HEK293 (cell line): ENCODE measurements at regions not wholly inside any gene's neighbourhood (a gene's known extent, or its start where the extent isn't known, plus 50 kb on each side); places are given as distances from the start of the nearest gene placed in this dataset.

Experiments
- CTCF ChIA-PET: fragments of 350-600 bp; formaldehyde crosslinking; extraction: SDS; loops from one replicate; lab custom pipeline; 2021; ENCODE audit warnings: antibody characterized with exemption; lab: Yijun Ruan, JAX
- POLR2A ChIA-PET: fragments of 300-600 bp; formaldehyde crosslinking; extraction: SDS; loops from one replicate; lab custom pipeline; 2020; ENCODE audit warnings: antibody characterized with exemption, inconsistent platforms; lab: Yijun Ruan, JAX
- H3K27ac ChIP-seq: fragments of 200-500 bp; sonication (Bioruptor generic); 2 replicates; pipeline ENCODE4 v1.5.1; 2014; ENCODE audit warnings: low read depth, low read length, control low read depth, inconsistent platforms; ENCODE audit errors: extremely low read depth
- H3K36me3 ChIP-seq, 2 experiments: fragments of 200-500 bp in 1 of 2; sonication (Bioruptor generic) in 1 of 2; 1 replicate in 1 of 2; 2 replicates in 1 of 2; pipeline ENCODE4 v1.5.1; 2014 to 2017; ENCODE audit warnings: inconsistent platforms in 2 of 2, low read length in 2 of 2; ENCODE audit not compliant: control insufficient read depth in 2 of 2, insufficient read depth in 1 of 2
- H3K4me1 ChIP-seq: fragments of 200-500 bp; sonication (Bioruptor generic); 2 replicates; pipeline ENCODE4 v1.5.1; 2014; ENCODE audit warnings: mild to moderate bottlenecking, low read length, inconsistent platforms; ENCODE audit not compliant: control insufficient read depth, insufficient read depth
- H3K4me3 ChIP-seq: 2 replicates; pipeline ENCODE4 v1.5.1; 2011; ENCODE audit warnings: low read depth, mild to moderate bottlenecking, control low read depth, low read length, moderate library complexity
- H3K9me3 ChIP-seq: fragments of 200-500 bp; sonication (Bioruptor generic); 2 replicates; pipeline ENCODE4 v1.5.1; 2014; ENCODE audit warnings: low read depth, low read length, inconsistent platforms; ENCODE audit not compliant: control insufficient read depth, insufficient read depth
- ATF2 ChIP-seq: fragments of 450-650 bp; formaldehyde crosslinking; IDR thresholded peaks from 2 replicates; pipeline ENCODE4 v1.5.1; 2016; ENCODE audit warnings: missing biosample characterization, missing genetic modification characterization, low read depth
- KLF10 ChIP-seq: fragments of 450-650 bp; IDR thresholded peaks from 2 replicates; pipeline ENCODE4 v1.5.1; 2018; ENCODE audit warnings: missing biosample characterization, mild to moderate bottlenecking, missing genetic modification characterization
- OVOL3 ChIP-seq: fragments of 450-650 bp; formaldehyde crosslinking; IDR thresholded peaks from 2 replicates; pipeline ENCODE4 v1.5.1; 2016; ENCODE audit warnings: missing biosample characterization, missing genetic modification characterization
- SCRT2 ChIP-seq: fragments of 450-650 bp; formaldehyde crosslinking; IDR thresholded peaks from 2 replicates; pipeline ENCODE4 v1.5.1; 2016; ENCODE audit warnings: missing biosample characterization, missing genetic modification characterization
- SETDB1 ChIP-seq: IDR thresholded peaks from one replicate; pipeline ENCODE4 v1.6.1; 2017; ENCODE audit warnings: mild to moderate bottlenecking, low read length, moderate library complexity, mixed read lengths; ENCODE audit not compliant: insufficient read length
- ZBTB20 ChIP-seq: fragments of 450-650 bp; formaldehyde crosslinking; IDR thresholded peaks from 2 replicates; pipeline ENCODE4 v1.5.1; 2016; ENCODE audit warnings: missing biosample characterization, missing genetic modification characterization
- ZFP41 ChIP-seq: fragments of 450-650 bp; formaldehyde crosslinking; IDR thresholded peaks from 2 replicates; pipeline ENCODE4 v1.5.1; 2016; ENCODE audit warnings: missing biosample characterization, missing genetic modification characterization, borderline replicate concordance
- ZIC2 ChIP-seq: fragments of 450-650 bp; formaldehyde crosslinking; IDR thresholded peaks from 2 replicates; pipeline ENCODE4 v1.5.1; 2016; ENCODE audit warnings: missing biosample characterization, missing genetic modification characterization
- ZNF23 ChIP-seq: fragments of 450-650 bp; formaldehyde crosslinking; IDR thresholded peaks from 2 replicates; pipeline ENCODE4 v1.5.1; 2016; ENCODE audit warnings: missing biosample characterization, missing genetic modification characterization, borderline replicate concordance
- ZNF324 ChIP-seq: fragments of 450-650 bp; formaldehyde crosslinking; IDR thresholded peaks from 2 replicates; pipeline ENCODE4 v1.5.1; 2016; ENCODE audit warnings: missing biosample characterization, missing genetic modification characterization
- ZNF350 ChIP-seq: fragments of 450-650 bp; formaldehyde crosslinking; IDR thresholded peaks from 2 replicates; pipeline ENCODE4 v1.5.0; 2017; ENCODE audit warnings: missing biosample characterization, mild to moderate bottlenecking, missing genetic modification characterization
- ZNF354C ChIP-seq: fragments of 450-650 bp; formaldehyde crosslinking; IDR thresholded peaks from 2 replicates; pipeline ENCODE4 v1.5.1; 2016; ENCODE audit warnings: missing biosample characterization, missing genetic modification characterization, low read depth, borderline replicate concordance
- ZNF362 ChIP-seq: fragments of 450-650 bp; formaldehyde crosslinking; IDR thresholded peaks from 2 replicates; pipeline ENCODE4 v1.5.1; 2016; ENCODE audit warnings: missing biosample characterization, missing genetic modification characterization
- ZNF391 ChIP-seq: fragments of 450-650 bp; formaldehyde crosslinking; IDR thresholded peaks from 2 replicates; pipeline ENCODE4 v1.5.1; 2016; ENCODE audit warnings: low read depth, missing biosample characterization, missing genetic modification characterization, borderline replicate concordance
- ZNF394 ChIP-seq: fragments of 450-650 bp; formaldehyde crosslinking; IDR thresholded peaks from 2 replicates; pipeline ENCODE4 v1.5.1; 2016; ENCODE audit warnings: missing biosample characterization, missing genetic modification characterization, mild to moderate bottlenecking, moderate library complexity, borderline replicate concordance
- ZNF423 ChIP-seq: fragments of 450-650 bp; formaldehyde crosslinking; IDR thresholded peaks from 2 replicates; pipeline ENCODE4 v1.5.1; 2016; ENCODE audit warnings: missing biosample characterization, missing genetic modification characterization
- ZNF426 ChIP-seq: fragments of 450-650 bp; formaldehyde crosslinking; IDR thresholded peaks from 2 replicates; pipeline ENCODE4 v1.5.1; 2017; ENCODE audit warnings: missing biosample characterization, missing genetic modification characterization, mild to moderate bottlenecking, inconsistent platforms, moderate library complexity
- ZNF473 ChIP-seq: fragments of 450-650 bp; formaldehyde crosslinking; IDR thresholded peaks from 2 replicates; pipeline ENCODE4 v1.5.1; 2017; ENCODE audit warnings: missing biosample characterization, missing genetic modification characterization
- ZNF555 ChIP-seq: fragments of 450-650 bp; formaldehyde crosslinking; conservative IDR thresholded peaks from 2 replicates; pipeline ENCODE4 v1.5.1; 2017; ENCODE audit warnings: missing biosample characterization, mild to moderate bottlenecking, missing genetic modification characterization, inconsistent platforms
- ZNF585B ChIP-seq: fragments of 450-650 bp; formaldehyde crosslinking; IDR thresholded peaks from 2 replicates; pipeline ENCODE4 v1.5.1; 2016; ENCODE audit warnings: missing biosample characterization, missing genetic modification characterization
- ZNF623 ChIP-seq: fragments of 450-650 bp; formaldehyde crosslinking; IDR thresholded peaks from 2 replicates; pipeline ENCODE4 v1.5.1; 2016; ENCODE audit warnings: missing biosample characterization, missing genetic modification characterization
- ZNF654 ChIP-seq: fragments of 450-650 bp; formaldehyde crosslinking; IDR thresholded peaks from 2 replicates; pipeline ENCODE4 v1.5.1; 2016; ENCODE audit warnings: low read depth, missing biosample characterization, missing genetic modification characterization
- ZNF830 ChIP-seq: fragments of 450-650 bp; IDR thresholded peaks from 2 replicates; pipeline ENCODE4 v1.5.0; 2018; ENCODE audit warnings: missing biosample characterization, missing genetic modification characterization, low read depth, mild to moderate bottlenecking, moderate library complexity
- TF ChIP-seq, protein P1 (sequence below): fragments of 450-650 bp; formaldehyde crosslinking; IDR thresholded peaks from 2 replicates; pipeline ENCODE4 v1.5.1; 2016; ENCODE audit warnings: missing biosample characterization, missing genetic modification characterization
- TF ChIP-seq, protein P2 (sequence below): fragments of 450-650 bp; formaldehyde crosslinking; optimal IDR thresholded peaks from 2 replicates; pipeline ENCODE3; 2016; ENCODE audit warnings: missing biosample characterization, mild to moderate bottlenecking, missing genetic modification characterization
- TF ChIP-seq, protein P3 (sequence below): fragments of 450-650 bp; formaldehyde crosslinking; conservative IDR thresholded peaks from 2 replicates; pipeline ENCODE4 v1.5.1; 2016; ENCODE audit warnings: low read depth, missing biosample characterization, missing genetic modification characterization

- no peak for TF ChIP-seq ATF2 (tag by site-specific recombination)
- no peak for TF ChIP-seq ZNF473 (tag by site-specific recombination)
- no peak for TF ChIP-seq ZNF830 (tag by site-specific recombination)
- no peak for TF ChIP-seq ZNF391 (tag by site-specific recombination)
- TF ChIP-seq OVOL3 (tag by site-specific recombination) = no peak
- TF ChIP-seq ZNF654 = no peak
- TF ChIP-seq, all 188 proteins: peak for 0
Measured at GRCh38 chr20:11098888-11099287, 425.1 kb upstream of the JAG1 start (continued).

DNA sequence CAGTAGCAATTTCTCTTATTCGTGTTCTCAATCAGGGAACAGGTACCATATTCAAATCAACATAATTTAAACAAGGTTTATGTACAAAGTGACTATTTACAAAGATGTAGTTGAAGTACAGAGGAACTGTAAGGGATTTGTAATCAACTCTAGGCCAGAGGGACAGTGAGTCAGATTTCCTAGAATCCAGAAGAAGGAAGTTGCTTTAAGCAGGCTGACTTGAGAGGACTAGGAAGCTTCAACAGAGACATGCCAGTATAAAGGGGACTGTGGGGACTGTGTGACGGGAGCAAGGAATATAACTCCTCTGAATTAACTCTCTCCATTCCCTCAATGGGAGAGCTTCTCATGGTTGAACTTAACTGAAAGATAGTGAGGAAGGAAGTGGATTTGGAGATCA, 427.4 kb upstream of the JAG1 start:
- TF ChIP-seq KLF10 = no peak
- no peak for TF ChIP-seq ZNF362 (tag by site-specific recombination)
- no peak for TF ChIP-seq ZNF324 (tag by site-specific recombination)
- TF ChIP-seq ZNF585B = no peak
- TF ChIP-seq, protein P1, sequence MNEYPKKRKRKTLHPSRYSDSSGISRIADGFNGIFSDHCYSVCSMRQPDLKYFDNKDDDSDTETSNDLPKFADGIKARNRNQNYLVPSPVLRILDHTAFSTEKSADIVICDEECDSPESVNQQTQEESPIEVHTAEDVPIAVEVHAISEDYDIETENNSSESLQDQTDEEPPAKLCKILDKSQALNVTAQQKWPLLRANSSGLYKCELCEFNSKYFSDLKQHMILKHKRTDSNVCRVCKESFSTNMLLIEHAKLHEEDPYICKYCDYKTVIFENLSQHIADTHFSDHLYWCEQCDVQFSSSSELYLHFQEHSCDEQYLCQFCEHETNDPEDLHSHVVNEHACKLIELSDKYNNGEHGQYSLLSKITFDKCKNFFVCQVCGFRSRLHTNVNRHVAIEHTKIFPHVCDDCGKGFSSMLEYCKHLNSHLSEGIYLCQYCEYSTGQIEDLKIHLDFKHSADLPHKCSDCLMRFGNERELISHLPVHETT (tag by site-specific recombination) = no peak
- TF ChIP-seq ZNF354C (tag by site-specific recombination) = no peak
- TF ChIP-seq ZIC2 = no peak
- TF ChIP-seq ZNF423 = no peak
- no peak for TF ChIP-seq ZNF350
- TF ChIP-seq ZNF23 = no peak
- TF ChIP-seq ZNF623 (tag by site-specific recombination) = no peak
- no peak for TF ChIP-seq ZBTB20 (tag by site-specific recombination)
- TF ChIP-seq, all 188 proteins: peak for 0
- Histone ChIP-seq H3K4me3 (no peak overlapping the region), H3K9me3 (no peaks in the 10 kb centered on the region), H3K27ac (no peak overlapping the region), H3K36me3 (no peaks in the 10 kb centered on the region), H3K4me1 (no peaks in the 10 kb centered on the region)
- ChIA-PET CTCF (no interaction called here), POLR2A (no interaction called here)

- CTCF ChIA-PET = no interaction called here
- POLR2A ChIA-PET = no interaction called here
- Histone ChIP-seq H3K4me1 (no peaks in the 10 kb centered on the region), H3K9me3 (no peaks in the 10 kb centered on the region), H3K4me3 (no peak overlapping the region), H3K27ac (no peak overlapping the region), H3K36me3 (no peaks in the 10 kb centered on the region)
- TF ChIP-seq SCRT2 (tag by site-specific recombination) (no peak), SETDB1 (no peak), ZNF394 (tag by site-specific recombination) (peak; percentile 39; the same call in 1 of the 2 replicates), ZFP41 (tag by site-specific recombination) (no peak), ZNF555 (tag by site-specific recombination) (peak; percentile 22; the same call in 1 of the 2 replicates), ZNF426 (tag by site-specific recombination) (peak; percentile 31)
- TF ChIP-seq, protein P2, sequence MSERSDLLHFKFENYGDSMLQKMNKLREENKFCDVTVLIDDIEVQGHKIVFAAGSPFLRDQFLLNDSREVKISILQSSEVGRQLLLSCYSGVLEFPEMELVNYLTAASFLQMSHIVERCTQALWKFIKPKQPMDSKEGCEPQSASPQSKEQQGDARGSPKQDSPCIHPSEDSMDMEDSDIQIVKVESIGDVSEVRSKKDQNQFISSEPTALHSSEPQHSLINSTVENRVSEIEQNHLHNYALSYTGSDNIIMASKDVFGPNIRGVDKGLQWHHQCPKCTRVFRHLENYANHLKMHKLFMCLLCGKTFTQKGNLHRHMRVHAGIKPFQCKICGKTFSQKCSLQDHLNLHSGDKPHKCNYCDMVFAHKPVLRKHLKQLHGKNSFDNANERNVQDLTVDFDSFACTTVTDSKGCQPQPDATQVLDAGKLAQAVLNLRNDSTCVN (tag by site-specific recombination) = no peak
- TF ChIP-seq, protein P3, sequence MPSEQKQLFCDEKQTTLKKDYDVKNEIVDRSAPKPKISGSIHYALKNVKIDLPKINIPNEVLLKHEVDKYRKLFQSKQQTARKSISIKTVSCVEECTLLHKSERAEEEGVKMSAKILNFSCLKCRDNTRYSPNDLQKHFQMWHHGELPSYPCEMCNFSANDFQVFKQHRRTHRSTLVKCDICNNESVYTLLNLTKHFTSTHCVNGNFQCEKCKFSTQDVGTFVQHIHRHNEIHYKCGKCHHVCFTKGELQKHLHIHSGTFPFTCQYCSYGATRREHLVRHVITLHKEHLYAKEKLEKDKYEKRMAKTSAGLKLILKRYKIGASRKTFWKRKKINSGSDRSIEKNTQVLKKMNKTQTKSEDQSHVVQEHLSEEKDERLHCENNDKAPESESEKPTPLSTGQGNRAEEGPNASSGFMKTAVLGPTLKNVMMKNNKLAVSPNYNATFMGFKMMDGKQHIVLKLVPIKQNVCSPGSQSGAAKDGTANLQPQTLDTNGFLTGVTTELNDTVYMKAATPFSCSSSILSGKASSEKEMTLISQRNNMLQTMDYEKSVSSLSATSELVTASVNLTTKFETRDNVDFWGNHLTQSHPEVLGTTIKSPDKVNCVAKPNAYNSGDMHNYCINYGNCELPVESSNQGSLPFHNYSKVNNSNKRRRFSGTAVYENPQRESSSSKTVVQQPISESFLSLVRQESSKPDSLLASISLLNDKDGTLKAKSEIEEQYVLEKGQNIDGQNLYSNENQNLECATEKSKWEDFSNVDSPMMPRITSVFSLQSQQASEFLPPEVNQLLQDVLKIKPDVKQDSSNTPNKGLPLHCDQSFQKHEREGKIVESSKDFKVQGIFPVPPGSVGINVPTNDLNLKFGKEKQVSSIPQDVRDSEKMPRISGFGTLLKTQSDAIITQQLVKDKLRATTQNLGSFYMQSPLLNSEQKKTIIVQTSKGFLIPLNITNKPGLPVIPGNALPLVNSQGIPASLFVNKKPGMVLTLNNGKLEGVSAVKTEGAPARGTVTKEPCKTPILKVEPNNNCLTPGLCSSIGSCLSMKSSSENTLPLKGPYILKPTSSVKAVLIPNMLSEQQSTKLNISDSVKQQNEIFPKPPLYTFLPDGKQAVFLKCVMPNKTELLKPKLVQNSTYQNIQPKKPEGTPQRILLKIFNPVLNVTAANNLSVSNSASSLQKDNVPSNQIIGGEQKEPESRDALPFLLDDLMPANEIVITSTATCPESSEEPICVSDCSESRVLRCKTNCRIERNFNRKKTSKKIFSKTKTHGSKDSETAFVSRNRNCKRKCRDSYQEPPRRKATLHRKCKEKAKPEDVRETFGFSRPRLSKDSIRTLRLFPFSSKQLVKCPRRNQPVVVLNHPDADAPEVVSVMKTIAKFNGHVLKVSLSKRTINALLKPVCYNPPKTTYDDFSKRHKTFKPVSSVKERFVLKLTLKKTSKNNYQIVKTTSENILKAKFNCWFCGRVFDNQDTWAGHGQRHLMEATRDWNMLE (tag by site-specific recombination) = peak; percentile 59; the same call in 1 of the 2 replicates
Measured at GRCh38 chr20:11101696-11102095, 427.9 kb upstream of the JAG1 start.
